GM18868 (cell line): ENCODE measurements at regions not wholly inside any gene's neighbourhood (a gene's known extent, or its start where the extent isn't known, plus 50 kb on each side); places are given as distances from the start of the nearest gene placed in this dataset.

Experiments used
- ATAC-seq: cut with Tn5 transposase; IDR thresholded peaks from one replicate; pipeline ENCODE4 v1.9.1; 2021; ENCODE audit warnings: mild to moderate bottlenecking, moderate library complexity; ENCODE audit not compliant: unreplicated experiment

DNA sequence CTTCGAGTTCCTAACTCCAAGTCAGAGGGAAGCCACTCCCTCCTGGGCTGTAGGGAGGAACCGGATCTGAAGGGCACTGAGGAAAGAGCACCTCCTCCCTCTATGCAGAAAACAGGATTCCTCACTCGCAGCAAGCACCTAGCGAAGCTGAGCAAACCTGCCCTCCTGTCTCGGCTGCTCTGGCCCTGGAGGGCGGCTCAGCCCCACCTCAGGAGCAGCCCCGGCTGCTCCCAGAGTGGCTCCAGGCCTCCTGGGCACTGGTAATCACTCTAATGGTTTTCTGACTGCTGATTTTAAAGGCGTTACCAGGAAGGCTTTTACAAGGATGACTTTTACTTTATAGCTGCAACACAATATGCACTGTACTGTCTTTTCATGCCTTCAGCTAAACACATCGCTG is 312.5 kb downstream of the TEX29 start:
- no peak for ATAC-seq

- no peak for ATAC-seq
Measured at GRCh38 chr13:111633401-111633800, 313.0 kb downstream of the TEX29 start.

- ATAC-seq: no peak
Measured at GRCh38 chr13:111634410-111634809, 314.0 kb downstream of the TEX29 start.

GRCh38 chr13:111636271-111636670 is 315.8 kb downstream of the TEX29 start:
- no peak for ATAC-seq

DNA sequence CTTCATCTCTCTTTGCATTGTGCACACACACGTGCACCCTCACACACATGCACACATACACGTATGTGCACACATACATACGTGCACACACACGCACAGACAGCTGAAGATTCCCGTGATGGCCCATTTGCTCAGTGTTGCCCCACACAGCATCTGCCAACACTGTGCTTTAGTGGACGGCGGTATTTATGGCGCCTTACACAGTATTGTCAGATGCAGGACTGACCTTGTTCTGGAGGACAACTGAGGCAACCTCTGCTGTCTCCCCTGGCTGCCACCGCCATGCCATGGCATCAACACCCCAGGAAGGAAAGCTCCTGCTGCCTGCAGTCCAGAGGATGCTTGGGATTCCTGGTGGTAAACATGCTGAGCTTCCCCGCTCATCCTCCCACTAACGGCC is 316.4 kb downstream of the TEX29 start:
- ATAC-seq: no peak

GRCh38 chr13:111637365-111637764 is 316.9 kb downstream of the TEX29 start:
- no peak for ATAC-seq

DNA sequence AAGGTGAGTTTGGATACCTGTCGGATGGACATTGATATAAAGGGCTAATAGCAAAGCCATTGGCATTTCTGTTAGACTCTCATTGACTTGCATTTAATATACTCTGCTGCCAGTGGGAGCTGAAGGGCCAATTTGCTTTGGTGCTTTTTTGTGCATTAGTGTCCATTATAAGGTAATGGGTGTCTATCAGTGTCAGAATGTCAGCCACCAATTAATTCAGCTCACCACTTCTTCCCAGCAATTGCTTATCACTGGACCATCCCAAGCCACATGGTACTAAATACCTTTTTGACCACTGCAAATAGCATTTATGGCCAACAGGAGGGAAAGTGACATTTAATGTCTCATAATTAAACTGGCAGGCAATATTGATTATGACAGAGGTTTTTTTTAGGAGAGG is 317.8 kb downstream of the TEX29 start:
- ATAC-seq: no peak

GRCh38 chr13:111639196-111639705 is 318.8 kb downstream of the TEX29 start:
- no peak for ATAC-seq

GRCh38 chr13:111640006-111640405 is 319.6 kb downstream of the TEX29 start:
- no peak for ATAC-seq

DNA sequence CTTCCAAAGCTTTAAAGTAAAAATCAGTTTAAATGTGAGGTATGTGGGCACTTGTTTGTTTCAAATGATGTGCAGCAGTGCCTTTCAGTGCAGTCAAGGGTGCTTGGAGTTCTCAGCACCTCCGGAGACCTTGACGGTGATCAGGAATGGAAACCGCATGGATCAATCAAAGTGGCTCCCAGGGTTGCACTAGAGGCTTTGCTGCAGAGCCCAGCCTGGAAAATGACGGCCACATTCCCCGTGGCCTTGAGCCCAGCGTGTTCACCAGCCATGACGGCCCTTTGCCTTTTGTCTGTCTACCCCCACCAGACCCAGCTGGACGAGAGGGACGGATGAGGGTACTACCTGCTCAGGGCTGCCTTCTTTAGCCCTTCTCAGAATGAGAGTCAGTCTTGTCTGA is 320.0 kb downstream of the TEX29 start:
- no peak for ATAC-seq

GRCh38 chr13:111642156-111642767 is 321.8 kb downstream of the TEX29 start:
- no peak for ATAC-seq

- no peak for ATAC-seq
Measured at GRCh38 chr13:111644750-111645149, 324.3 kb downstream of the TEX29 start.

GRCh38 chr13:111645198-111645597 is 324.8 kb downstream of the TEX29 start:
- ATAC-seq: no peak

- no peak for ATAC-seq
Measured at GRCh38 chr13:111645598-111646455, 325.4 kb downstream of the TEX29 start.

GRCh38 chr13:111646456-111646855 is 326.0 kb downstream of the TEX29 start:
- no peak for ATAC-seq

- ATAC-seq: no peak
Measured at GRCh38 chr13:111648885-111649284, 328.4 kb downstream of the TEX29 start.

DNA sequence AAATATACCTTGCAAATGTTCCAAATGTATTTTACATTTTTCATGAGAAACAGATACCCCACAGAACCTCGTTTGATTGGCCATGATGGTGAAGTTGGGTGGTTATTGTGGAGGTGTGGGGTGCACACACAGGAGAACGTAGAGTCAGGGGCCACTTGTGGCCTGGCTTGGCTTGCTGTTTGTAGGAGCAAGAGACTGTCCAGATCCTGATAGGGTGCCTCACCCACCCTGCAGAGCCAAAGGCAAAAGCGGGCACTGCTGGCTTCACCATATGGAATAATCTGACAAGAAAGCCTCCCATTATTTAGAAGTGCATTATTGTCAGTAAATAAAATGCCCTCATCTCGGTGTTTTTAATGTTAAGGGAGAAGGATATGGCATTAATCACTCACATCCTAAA is 330.2 kb downstream of the TEX29 start:
- no peak for ATAC-seq

GRCh38 chr13:111652676-111653075 is 332.2 kb downstream of the TEX29 start:
- no peak for ATAC-seq

- ATAC-seq: no peak
Measured at GRCh38 chr13:111654531-111654930, 334.1 kb downstream of the TEX29 start.

- no peak for ATAC-seq
Measured at GRCh38 chr13:111656439-111656838, 336.0 kb downstream of the TEX29 start.

GRCh38 chr13:111657013-111657412 is 336.6 kb downstream of the TEX29 start:
- ATAC-seq: no peak
